T-helper 1 cell treated with Interleukin-12 subunit alpha and Interleukin-12 subunit beta and Interleukin-4 antibody, amounts not matched to agents 30 μg/mL and 1 μg/mL, for 36 hours (primary cell): ENCODE measurements at regions not wholly inside any gene's neighbourhood (a gene's known extent, or its start where the extent isn't known, plus 50 kb on each side); places are given as distances from the start of the nearest gene placed in this dataset.

Source experiments
- H3K27ac Mint-ChIP-seq: one replicate; pipeline ENCODE4 v1.8.0; 2021; ENCODE audit warnings: mild to moderate bottlenecking, mixed read lengths
- H3K27me3 Mint-ChIP-seq: one replicate; pipeline ENCODE4 v1.8.0; 2021; ENCODE audit warnings: low read depth, mixed read lengths
- H3K36me3 Mint-ChIP-seq: one replicate; pipeline ENCODE4 v1.8.0; 2021; ENCODE audit warnings: low read depth, mixed read lengths
- H3K4me1 Mint-ChIP-seq: one replicate; pipeline ENCODE4 v1.8.0; 2021; ENCODE audit warnings: low read depth, mixed read lengths
- H3K4me3 Mint-ChIP-seq: one replicate; pipeline ENCODE4 v1.8.0; 2021; ENCODE audit warnings: mild to moderate bottlenecking, moderate library complexity, mixed read lengths
- H3K9me3 Mint-ChIP-seq: one replicate; pipeline ENCODE4 v1.8.0; 2021; ENCODE audit warnings: mixed read lengths

DNA sequence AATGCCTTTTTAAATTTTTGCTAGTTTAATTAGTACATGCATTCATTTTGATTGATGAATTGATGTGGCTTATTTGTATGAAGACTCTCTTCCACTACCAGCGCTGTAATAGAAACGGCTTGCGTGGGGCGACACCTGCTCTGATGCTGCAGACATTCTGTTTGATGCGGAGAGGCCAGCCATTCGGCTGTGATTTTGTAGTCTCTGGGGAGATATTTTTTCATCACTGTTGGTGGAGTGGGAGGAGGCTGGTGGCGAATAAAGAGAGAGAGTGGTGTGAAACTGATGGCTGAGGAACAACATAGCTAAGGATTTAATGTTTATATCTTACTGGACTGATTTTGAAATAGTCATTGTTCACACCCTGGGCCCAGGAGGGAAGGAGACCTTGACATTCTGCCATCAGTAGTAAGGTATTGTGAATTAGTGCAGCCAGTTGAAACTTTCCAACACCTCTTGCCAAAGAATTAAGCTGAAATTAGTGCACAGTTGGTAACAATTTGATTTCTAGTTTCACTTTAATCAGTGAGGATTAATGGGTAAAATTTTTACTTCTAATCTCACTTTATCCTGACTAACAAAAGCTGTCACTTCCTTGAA, 224.1 kb downstream of the MTX2 start:
- peaks cover 14% of the 10 kb centered on the region for H3K27me3 Mint-ChIP-seq
- H3K27ac Mint-ChIP-seq, result no peak overlapping the region
- H3K4me1 Mint-ChIP-seq, result peaks cover 7% of the 10 kb centered on the region
- H3K36me3 Mint-ChIP-seq, result no peaks in the 10 kb centered on the region
- H3K4me3 Mint-ChIP-seq, result no peak overlapping the region
- no peaks in the 10 kb centered on the region for H3K9me3 Mint-ChIP-seq

DNA sequence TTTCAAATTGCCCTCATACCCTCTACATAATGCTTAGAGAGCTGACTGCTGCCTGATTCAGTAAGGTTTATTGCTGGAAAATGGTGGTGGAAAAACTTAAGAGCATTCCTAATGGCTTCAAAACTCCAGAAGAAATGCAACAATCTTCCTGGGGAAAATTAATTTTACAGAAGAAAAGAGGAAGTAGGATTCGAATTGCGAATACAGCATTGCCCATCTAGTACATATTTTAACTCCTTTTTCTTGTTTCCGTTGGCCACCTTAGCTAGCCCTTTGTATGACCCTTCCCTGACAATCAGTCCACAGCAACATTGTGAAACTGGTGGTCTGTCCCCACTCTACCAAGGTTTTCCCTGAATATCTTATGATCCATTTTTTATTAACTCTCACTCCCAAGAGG, 224.7 kb downstream of the MTX2 start:
- no peaks in the 10 kb centered on the region for H3K36me3 Mint-ChIP-seq
- no peaks in the 10 kb centered on the region for H3K9me3 Mint-ChIP-seq
- no peak overlapping the region for H3K27ac Mint-ChIP-seq
- H3K27me3 Mint-ChIP-seq, result peaks cover 10% of the 10 kb centered on the region
- no peak overlapping the region for H3K4me3 Mint-ChIP-seq
- H3K4me1 Mint-ChIP-seq, result peaks cover 7% of the 10 kb centered on the region

DNA sequence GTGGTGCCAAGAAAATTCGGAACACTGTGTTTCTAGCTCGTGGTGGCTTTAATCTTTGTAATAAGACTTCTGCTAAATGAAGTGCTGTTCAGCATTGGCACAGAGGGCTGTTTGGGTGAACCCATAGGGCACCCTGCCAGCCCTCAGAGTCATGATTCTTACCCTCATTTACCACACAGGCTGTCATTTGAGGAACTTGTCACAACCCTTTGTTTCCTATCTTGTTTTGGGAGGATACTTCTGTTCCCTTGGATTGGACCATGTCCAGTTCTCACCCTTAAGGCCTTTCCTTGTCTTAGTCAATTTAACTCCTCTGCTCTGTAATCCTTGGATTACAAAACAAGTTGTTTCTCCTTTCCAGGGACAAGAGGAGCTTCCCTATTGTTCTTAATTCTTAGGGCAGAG, 225.7 kb downstream of the MTX2 start:
- Mint-ChIP-seq H3K9me3 (no peaks in the 10 kb centered on the region), H3K4me1 (peaks cover 7% of the 10 kb centered on the region), H3K27me3 (peaks cover 18% of the 10 kb centered on the region), H3K4me3 (no peak overlapping the region), H3K27ac (no peak overlapping the region), H3K36me3 (no peaks in the 10 kb centered on the region)

DNA sequence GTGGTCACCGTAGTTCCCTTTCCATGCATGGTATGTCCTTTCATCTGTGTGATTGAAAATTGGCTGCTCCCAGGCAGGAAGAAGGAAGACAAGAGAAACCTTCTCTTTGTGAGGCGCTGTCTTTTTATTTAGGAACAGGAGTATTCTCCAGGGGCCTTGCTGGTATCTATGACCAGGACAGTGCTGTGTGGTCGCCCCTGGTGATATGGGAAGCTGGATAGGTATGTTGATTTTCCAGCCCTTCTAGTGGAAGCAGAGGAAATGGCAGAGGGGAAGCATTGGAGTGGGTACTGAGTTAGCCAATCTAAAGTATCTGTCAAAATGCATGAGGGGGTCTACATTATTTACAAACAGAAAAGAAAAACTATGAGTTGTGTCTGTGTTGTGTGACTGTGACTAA, 226.6 kb downstream of the MTX2 start:
- H3K36me3 Mint-ChIP-seq, result no peaks in the 10 kb centered on the region
- peaks cover 7% of the 10 kb centered on the region for H3K4me1 Mint-ChIP-seq
- peaks cover 21% of the 10 kb centered on the region for H3K27me3 Mint-ChIP-seq
- no peak overlapping the region for H3K4me3 Mint-ChIP-seq
- no peak overlapping the region for H3K27ac Mint-ChIP-seq
- no peaks in the 10 kb centered on the region for H3K9me3 Mint-ChIP-seq

DNA sequence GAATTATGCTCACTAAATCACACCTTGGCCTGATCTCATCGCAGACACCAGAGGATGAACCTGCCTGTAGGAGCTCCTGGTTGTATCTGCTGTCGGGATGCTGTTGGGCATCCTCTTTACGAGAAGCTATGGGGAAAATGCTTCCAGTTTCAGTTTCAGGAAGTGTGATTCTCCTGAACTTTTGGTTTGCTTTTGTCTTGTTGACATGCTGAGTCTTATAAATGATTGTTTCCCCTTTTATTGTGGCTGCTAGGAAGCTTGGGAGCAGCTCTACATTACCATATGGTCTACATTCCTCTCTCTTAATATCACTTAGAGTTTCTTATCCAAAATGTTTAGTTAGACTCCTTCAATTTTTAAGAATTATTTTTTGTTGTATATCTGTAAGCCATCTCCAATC, 227.5 kb downstream of the MTX2 start:
- Mint-ChIP-seq H3K4me3 (no peak overlapping the region), H3K9me3 (no peaks in the 10 kb centered on the region), H3K4me1 (no peaks in the 10 kb centered on the region), H3K27me3 (peaks cover 30% of the 10 kb centered on the region), H3K36me3 (no peaks in the 10 kb centered on the region), H3K27ac (no peak overlapping the region)

DNA sequence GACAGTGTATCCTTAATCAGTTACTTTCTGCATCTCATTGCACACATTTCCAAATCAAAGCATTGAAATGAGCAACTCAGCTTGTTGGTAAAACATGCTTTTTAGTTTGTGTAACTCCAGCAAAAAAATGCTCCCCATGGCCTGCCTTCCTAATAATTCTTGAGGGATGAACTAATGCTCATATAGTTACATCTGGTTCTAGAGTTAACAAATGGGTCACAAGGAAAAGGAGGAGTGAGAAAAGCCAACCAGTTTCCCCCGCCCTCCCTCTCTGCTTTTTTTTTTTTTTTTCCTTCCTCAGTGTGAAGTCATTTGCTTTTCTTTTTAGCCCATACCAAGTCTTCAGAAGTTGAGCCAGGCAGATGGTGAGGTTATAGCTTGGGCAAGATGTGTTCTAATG, 231.7 kb downstream of the MTX2 start:
- H3K27me3 Mint-ChIP-seq, result peaks cover 38% of the 10 kb centered on the region
- H3K27ac Mint-ChIP-seq, result no peak overlapping the region
- H3K4me3 Mint-ChIP-seq, result no peak overlapping the region
- no peaks in the 10 kb centered on the region for H3K4me1 Mint-ChIP-seq
- H3K36me3 Mint-ChIP-seq, result no peaks in the 10 kb centered on the region
- H3K9me3 Mint-ChIP-seq, result no peaks in the 10 kb centered on the region

DNA sequence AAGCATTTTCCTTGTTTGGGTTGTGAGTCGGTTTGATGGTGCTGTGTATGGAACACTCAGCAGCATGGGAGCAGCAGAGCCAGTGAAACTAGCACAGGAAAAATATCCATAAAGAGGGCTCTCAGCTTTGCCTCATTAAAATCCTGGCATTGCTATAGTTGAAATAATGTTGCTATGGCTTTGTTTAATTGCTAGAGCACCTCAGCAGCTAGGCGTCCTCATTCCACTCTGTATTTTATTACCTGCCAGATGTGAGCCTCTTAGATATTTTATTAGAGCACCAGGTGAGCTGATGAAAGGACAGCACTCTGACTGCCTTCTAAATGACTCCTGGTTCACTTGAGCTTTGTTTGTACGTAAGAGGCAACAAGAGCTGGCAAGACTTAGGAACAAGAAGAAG, 232.4 kb downstream of the MTX2 start:
- Mint-ChIP-seq H3K36me3 (no peaks in the 10 kb centered on the region), H3K27me3 (peaks cover 39% of the 10 kb centered on the region), H3K4me3 (no peak overlapping the region), H3K4me1 (no peaks in the 10 kb centered on the region), H3K27ac (no peak overlapping the region), H3K9me3 (no peaks in the 10 kb centered on the region)

DNA sequence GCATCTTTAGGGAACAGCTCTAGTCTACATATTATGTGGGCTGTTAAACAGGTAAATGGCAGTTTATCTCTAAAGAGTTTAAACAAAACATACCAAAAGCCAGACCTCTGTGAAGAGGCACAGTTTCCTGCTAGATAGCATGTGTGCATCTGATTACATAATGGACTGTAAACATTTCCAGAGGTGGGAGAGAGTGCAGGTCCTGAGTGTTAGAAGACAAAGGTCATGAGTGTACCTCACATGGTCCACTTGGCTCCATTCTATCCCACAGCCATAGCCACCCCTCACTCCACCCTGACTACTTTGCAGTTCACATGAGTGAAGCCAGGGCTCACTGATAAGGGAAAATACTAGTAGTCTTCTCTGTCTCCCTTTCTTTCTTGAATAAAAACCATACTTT, 233.4 kb downstream of the MTX2 start:
- Mint-ChIP-seq H3K9me3 (no peaks in the 10 kb centered on the region), H3K4me3 (no peak overlapping the region), H3K36me3 (no peaks in the 10 kb centered on the region), H3K27ac (no peak overlapping the region), H3K4me1 (no peaks in the 10 kb centered on the region), H3K27me3 (peaks cover 42% of the 10 kb centered on the region)

DNA sequence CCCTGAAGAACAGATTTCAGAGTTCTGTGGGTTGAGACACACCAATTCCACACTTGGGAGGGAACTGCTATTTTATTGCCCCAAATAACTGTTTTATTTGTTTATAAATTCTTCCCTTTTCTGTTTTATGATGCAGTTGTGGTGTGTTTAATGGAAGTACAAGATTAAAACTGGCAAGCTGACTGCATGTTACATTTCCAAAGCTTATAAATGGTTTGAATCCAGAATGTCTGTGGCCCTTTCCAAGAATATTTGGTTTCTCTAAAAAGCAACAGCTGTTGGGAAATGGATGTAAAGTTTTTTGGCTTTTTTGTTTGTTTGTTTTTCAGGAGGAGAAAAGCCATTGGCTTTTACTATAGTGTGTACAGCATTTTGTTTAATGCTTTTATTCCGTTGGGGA, 234.5 kb downstream of the MTX2 start:
- no peaks in the 10 kb centered on the region for H3K36me3 Mint-ChIP-seq
- H3K4me1 Mint-ChIP-seq, result no peaks in the 10 kb centered on the region
- H3K4me3 Mint-ChIP-seq, result no peak overlapping the region
- H3K27ac Mint-ChIP-seq, result no peak overlapping the region
- peaks cover 49% of the 10 kb centered on the region for H3K27me3 Mint-ChIP-seq
- H3K9me3 Mint-ChIP-seq, result no peaks in the 10 kb centered on the region

DNA sequence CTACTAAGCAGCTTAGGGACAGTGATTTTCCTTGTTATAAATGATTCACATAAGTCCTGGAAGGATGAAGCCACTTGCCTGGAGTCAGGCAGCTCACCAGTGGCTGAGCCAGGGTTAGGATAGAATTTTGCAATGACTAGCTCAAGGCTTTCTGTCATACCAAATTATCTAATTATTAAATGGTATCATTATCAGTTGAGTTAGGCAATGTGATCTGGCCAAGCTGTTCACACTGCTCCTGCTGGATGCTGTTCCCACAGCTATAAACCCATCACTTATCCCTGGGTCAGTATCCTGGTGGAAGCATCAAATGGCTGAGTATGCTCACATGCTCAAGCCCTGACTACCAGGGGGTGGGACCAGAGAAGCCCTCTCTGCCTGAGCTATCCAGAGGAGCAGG, 235.2 kb downstream of the MTX2 start:
- Mint-ChIP-seq H3K27ac (no peak overlapping the region), H3K27me3 (peaks cover 44% of the 10 kb centered on the region), H3K4me3 (no peak overlapping the region), H3K4me1 (peaks cover 2% of the 10 kb centered on the region), H3K9me3 (no peaks in the 10 kb centered on the region), H3K36me3 (no peaks in the 10 kb centered on the region)

DNA sequence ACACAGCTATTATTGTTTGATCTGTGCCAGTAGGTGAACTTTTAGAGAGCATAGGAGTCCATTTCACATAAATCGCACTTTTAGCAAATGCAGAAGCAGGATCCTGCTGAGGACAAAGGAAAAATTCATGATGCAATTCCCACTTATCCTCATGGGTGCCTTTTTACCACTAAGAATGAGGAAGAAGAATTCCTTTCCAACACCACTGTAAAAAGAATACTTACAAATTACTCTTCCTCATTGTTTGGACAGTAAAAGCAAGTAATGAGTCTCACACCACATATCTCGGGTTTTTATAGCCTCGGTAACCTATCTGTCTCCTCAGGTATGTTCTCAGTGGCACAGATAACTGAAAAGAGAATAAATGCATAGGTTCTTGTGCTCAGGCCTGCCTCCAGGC, 238.5 kb downstream of the MTX2 start:
- Mint-ChIP-seq H3K4me1 (peaks cover 2% of the 10 kb centered on the region), H3K4me3 (no peak overlapping the region), H3K9me3 (no peaks in the 10 kb centered on the region), H3K27me3 (peaks cover 23% of the 10 kb centered on the region), H3K27ac (no peak overlapping the region), H3K36me3 (no peaks in the 10 kb centered on the region)

DNA sequence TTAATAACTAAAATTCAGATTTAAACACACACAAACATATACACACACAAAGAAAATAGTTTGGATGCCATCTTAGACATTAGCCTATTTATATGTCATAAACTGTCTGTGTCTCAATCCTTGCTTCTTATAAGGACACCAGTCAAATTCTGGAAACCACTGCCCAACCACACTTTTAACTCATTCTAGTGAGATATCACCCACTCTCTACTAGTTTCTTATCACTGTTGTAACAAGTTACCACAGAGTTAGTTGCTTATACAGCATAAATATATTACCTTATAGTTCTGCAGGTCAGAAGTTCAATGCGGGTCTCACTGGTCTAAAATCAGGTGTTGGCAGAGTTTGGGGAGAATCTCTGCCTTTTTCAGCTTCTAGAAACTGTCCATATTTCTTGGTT, 239.1 kb downstream of the MTX2 start:
- no peaks in the 10 kb centered on the region for H3K9me3 Mint-ChIP-seq
- peaks cover 22% of the 10 kb centered on the region for H3K27me3 Mint-ChIP-seq
- no peak overlapping the region for H3K27ac Mint-ChIP-seq

DNA sequence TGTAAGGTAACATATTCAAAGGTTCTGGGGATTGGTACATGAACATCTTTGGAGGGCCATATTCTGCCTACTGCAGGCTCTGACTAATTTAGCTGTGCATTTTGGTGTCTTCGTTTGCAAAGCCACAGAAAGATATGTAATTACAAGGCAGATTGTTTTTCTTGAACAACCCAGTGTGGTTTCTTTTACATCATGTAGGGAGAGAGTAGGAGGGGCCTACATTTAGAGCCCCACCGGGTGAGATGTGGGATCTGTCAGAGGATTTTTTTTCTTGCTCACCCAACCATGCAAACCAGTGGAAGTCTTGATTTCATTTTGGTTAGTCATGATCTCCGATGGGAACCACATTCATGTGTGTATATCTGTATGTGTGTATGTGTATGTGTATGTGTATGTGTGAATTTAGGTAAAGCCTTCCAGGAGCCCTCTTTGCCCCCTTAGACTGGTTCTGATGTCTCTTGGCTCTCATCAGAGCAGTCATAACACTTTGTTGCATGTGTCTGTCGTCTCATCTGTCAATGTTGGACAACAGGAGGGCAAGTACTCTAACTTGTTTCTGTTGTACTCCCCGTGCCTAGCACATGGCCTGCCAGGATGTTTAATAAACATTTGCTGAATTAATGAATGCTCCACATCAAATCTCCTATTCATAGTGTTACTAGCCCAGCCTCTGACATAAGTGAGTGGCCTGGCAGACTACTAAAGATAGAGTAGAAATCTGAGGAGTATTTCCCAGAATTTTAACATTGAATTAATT, 239.9 kb downstream of the MTX2 start:
- H3K27ac Mint-ChIP-seq, result no peak overlapping the region
- H3K4me3 Mint-ChIP-seq, result no peak overlapping the region
- H3K27me3 Mint-ChIP-seq, result peaks cover 16% of the 10 kb centered on the region
- no peaks in the 10 kb centered on the region for H3K9me3 Mint-ChIP-seq
- no peaks in the 10 kb centered on the region for H3K36me3 Mint-ChIP-seq
- peaks cover 2% of the 10 kb centered on the region for H3K4me1 Mint-ChIP-seq

More for the DNA sequence above, 239.1 kb downstream of the MTX2 start:
- H3K4me1 Mint-ChIP-seq, result peaks cover 2% of the 10 kb centered on the region
- H3K4me3 Mint-ChIP-seq, result no peak overlapping the region
- no peaks in the 10 kb centered on the region for H3K36me3 Mint-ChIP-seq

DNA sequence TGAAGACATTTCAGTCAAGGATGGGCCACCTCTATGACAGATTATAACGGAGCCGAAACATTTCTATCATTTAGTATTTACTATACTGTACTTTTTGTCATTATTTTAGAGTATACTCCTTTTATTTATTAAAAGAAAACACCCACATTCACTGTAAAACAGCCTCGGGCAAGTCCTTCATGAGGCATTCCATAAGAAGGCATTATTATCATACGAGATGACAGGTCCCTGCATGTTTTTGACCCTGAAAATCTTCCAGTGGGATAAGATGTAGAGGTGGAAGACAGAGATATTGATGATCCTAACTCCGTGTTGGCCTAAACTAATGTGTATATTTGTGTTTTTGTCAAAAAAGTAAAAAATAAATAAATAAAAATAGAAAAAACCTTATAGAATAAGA, 245.0 kb downstream of the MTX2 start:
- Mint-ChIP-seq H3K27me3 (peaks cover 12% of the 10 kb centered on the region), H3K4me3 (no peak overlapping the region), H3K36me3 (no peaks in the 10 kb centered on the region), H3K4me1 (peaks cover 8% of the 10 kb centered on the region), H3K27ac (no peak overlapping the region), H3K9me3 (no peaks in the 10 kb centered on the region)

DNA sequence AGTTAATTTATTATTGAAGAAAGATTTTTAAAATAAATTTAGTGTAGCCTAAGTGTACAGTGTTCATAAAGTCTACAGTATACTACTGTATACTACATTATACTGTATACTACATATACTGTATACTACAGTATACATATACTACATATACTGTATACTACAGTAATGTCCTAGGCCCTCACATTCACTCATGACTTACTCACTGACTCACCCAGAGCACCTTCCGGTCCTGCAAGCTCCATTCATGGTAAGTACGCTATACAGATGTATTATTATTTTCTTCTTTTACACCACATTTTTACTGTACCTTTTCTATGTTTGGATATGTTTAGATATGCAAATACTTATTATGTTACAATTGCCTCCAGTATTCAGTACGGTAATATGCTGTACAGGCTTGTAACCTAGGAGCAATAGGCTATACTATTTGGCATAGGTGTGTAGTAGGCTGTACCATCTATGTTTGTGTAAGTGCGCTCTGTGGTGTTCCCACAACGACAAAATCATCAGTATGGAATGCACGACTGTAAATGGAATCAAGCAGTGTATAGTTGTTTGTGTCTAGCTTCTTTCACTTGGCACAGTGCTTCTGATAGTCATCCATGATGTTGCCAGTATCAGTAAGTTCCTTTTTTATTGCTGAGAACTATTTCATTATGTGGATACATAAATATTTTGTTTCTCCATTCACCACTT, 245.7 kb downstream of the MTX2 start:
- Mint-ChIP-seq H3K9me3 (no peaks in the 10 kb centered on the region), H3K27ac (no peak overlapping the region), H3K27me3 (peaks cover 12% of the 10 kb centered on the region), H3K4me3 (no peak overlapping the region), H3K4me1 (peaks cover 8% of the 10 kb centered on the region), H3K36me3 (no peaks in the 10 kb centered on the region)
